LNCaP clone FGC (cell line): ENCODE measurements at regions not wholly inside any gene's neighbourhood (a gene's known extent, or its start where the extent isn't known, plus 50 kb on each side); places are given as distances from the start of the nearest gene placed in this dataset.

Experiments
- DNase-seq: peaks from one replicate; pipeline ENCODE4 v3.0.0-alpha.2; 2011; ENCODE audit warnings: low read depth
- H3K4me3 ChIP-seq: 2 replicates; pipeline ENCODE4 v1.5.1; 2011; ENCODE audit warnings: mild to moderate bottlenecking, low read depth, low read length, control low read depth
- CTCF ChIP-seq: IDR thresholded peaks from 2 replicates; pipeline ENCODE4 v1.5.1; 2012; ENCODE audit warnings: mild to moderate bottlenecking; ENCODE audit not compliant: control insufficient read depth, insufficient read depth; ENCODE audit errors: extremely low read depth

- no peak for TF ChIP-seq CTCF
- no peak for DNase-seq
- H3K4me3 ChIP-seq, result no peak overlapping the region
Measured at GRCh38 chr20:48212806-48213509, 427.7 kb upstream of the SULF2 start.

GRCh38 chr20:48211847-48212246 is 426.6 kb upstream of the SULF2 start:
- no peak for DNase-seq
- no peak overlapping the region for H3K4me3 ChIP-seq
- no peak for TF ChIP-seq CTCF

GRCh38 chr20:48211238-48211637 is 426.0 kb upstream of the SULF2 start:
- DNase-seq, result no peak
- no peak for TF ChIP-seq CTCF

GRCh38 chr20:48210111-48211027 is 425.1 kb upstream of the SULF2 start:
- H3K4me3 ChIP-seq, result no peak overlapping the region
- no peak for DNase-seq
- TF ChIP-seq CTCF, result no peak

More at GRCh38 chr20:48211238-48211637, 426.0 kb upstream of the SULF2 start:
- H3K4me3 ChIP-seq, result no peak overlapping the region

GRCh38 chr20:48209102-48209501 is 423.8 kb upstream of the SULF2 start:
- no peak for TF ChIP-seq CTCF
- no peak for DNase-seq
- H3K4me3 ChIP-seq, result no peak overlapping the region

- H3K4me3 ChIP-seq, result no peak overlapping the region
- no peak for TF ChIP-seq CTCF
- no peak for DNase-seq
Measured at GRCh38 chr20:48208176-48208575, 422.9 kb upstream of the SULF2 start.

- no peak for DNase-seq
- no peak overlapping the region for H3K4me3 ChIP-seq
- no peak for TF ChIP-seq CTCF
Measured at GRCh38 chr20:48207505-48207904, 422.2 kb upstream of the SULF2 start.
